HCT116 (cell line): ENCODE measurements at regions not wholly inside any gene's neighbourhood (a gene's known extent, or its start where the extent isn't known, plus 50 kb on each side); places are given as distances from the start of the nearest gene placed in this dataset.

Source experiments
- ATAC-seq: fragments of 200-7000 bp; cut with Tn5 transposase; 2 replicates; pipeline ENCODE4 v1.9.1; 2020; ENCODE audit warnings: mild to moderate bottlenecking, moderate library complexity
- BruUV-seq: library from RNA; stranded (reverse); fragments of 400-500 nt; replicated peaks from 2 replicates; lab custom pipeline; 2021; lab: Mats Ljungman, UMichigan
- CTCF ChIA-PET: fragments of 300-600 bp; sonication (Branson Sonifier 250); formaldehyde crosslinking; loops from one replicate; lab custom pipeline; 2021; ENCODE audit warnings: antibody characterized with exemption; lab: Charles Lee
- POLR2A ChIA-PET: fragments of 300-600, 350-600 bp; sonication (Branson Sonifier 250); formaldehyde crosslinking; loops from one replicate; lab custom pipeline; 2021; ENCODE audit warnings: antibody characterized with exemption; lab: Charles Lee
- RAD21 ChIA-PET, 2 experiments: fragments of 300-600 bp; sonication (Branson Sonifier 250); formaldehyde crosslinking; loops; one replicate each; lab custom pipeline; 2023; ENCODE audit warnings: low total read pairs in 2 of 2; ENCODE audit not compliant: uncharacterized antibody in 2 of 2, unreplicated experiment in 2 of 2, low non-redundant PET in 1 of 2; lab: Charles Lee
- DNase-seq: peaks from one replicate; pipeline ENCODE4 v3.0.0-alpha.2; 2010; ENCODE audit warnings: low read depth, low spot score
- H2AFZ ChIP-seq: fragments of 200-600 bp; shearing (Covaris generic), sonication (generic); 2 replicates; pipeline ENCODE4 v1.6.1; 2017; ENCODE audit warnings: low read depth, mixed run types, mixed read lengths, antibody characterized with exemption, low read length; ENCODE audit not compliant: poor library complexity, severe bottlenecking
- H3K27ac ChIP-seq: 2 replicates; pipeline ENCODE4 v1.5.1; 2012; ENCODE audit warnings: low read depth, low read length
- H3K27me3 ChIP-seq: fragments of 200-600 bp; sonication (generic); 2 replicates; pipeline ENCODE4 v1.6.1; 2016; ENCODE audit warnings: mixed run types, low read length, mixed read lengths; ENCODE audit not compliant: insufficient read depth
- H3K36me3 ChIP-seq, 2 experiments: fragments of 200-500 bp in 1 of 2; fragments of 200-600 bp in 1 of 2; sonication (Bioruptor generic) in 1 of 2; sonication (generic) in 1 of 2; 2 replicates each; pipeline versions ENCODE4 v1.5.1 to v1.6.1; 2014 to 2016; ENCODE audit warnings: low read length in 2 of 2, inconsistent platforms in 1 of 2, mixed read lengths in 1 of 2, mixed run types in 1 of 2; ENCODE audit not compliant: insufficient read depth in 2 of 2, control insufficient read depth in 1 of 2
- H3K4me1 ChIP-seq, 2 experiments: fragments of 200-600 bp in 1 of 2; sonication (generic) in 1 of 2; 2 replicates each; pipeline versions ENCODE4 v1.5.1 to v1.6.1; 2012 to 2017; ENCODE audit warnings: low read length in 2 of 2, inconsistent platforms in 1 of 2, mild to moderate bottlenecking in 1 of 2, mixed read lengths in 1 of 2, mixed run types in 1 of 2, moderate library complexity in 1 of 2; ENCODE audit not compliant: insufficient read depth in 2 of 2, control insufficient read depth in 1 of 2
- H3K4me2 ChIP-seq: fragments of 200-600 bp; sonication (generic); 2 replicates; pipeline ENCODE4 v1.6.1; 2017; ENCODE audit warnings: mixed run types, low read length, mixed read lengths
- H3K4me3 ChIP-seq, 2 experiments: fragments of 200-600 bp in 1 of 2; sonication (generic) in 1 of 2; replicated peaks in 1 of 2; 2 replicates each; pipeline ENCODE4 v1.5.1; 2011 to 2016; ENCODE audit warnings: low read length in 2 of 2, control low read depth in 1 of 2, low read depth in 1 of 2, mild to moderate bottlenecking in 1 of 2, mixed read lengths in 1 of 2, mixed run types in 1 of 2
- H3K79me2 ChIP-seq: fragments of 200-600 bp; sonication (generic); 2 replicates; pipeline ENCODE4 v1.6.1; 2017; ENCODE audit warnings: mild to moderate bottlenecking, mixed run types, low read length, moderate library complexity, mixed read lengths; ENCODE audit not compliant: insufficient read depth
- H3K9ac ChIP-seq: fragments of 200-600 bp; sonication (generic); 2 replicates; pipeline ENCODE4 v1.6.1; 2016; ENCODE audit warnings: low read length, mixed read lengths
- H3K9me2 ChIP-seq: fragments of 200-600 bp; sonication (generic), shearing (Covaris generic); 2 replicates; pipeline ENCODE4 v1.6.1; 2017; ENCODE audit warnings: mixed run types, mild to moderate bottlenecking, moderate library complexity; ENCODE audit not compliant: insufficient read depth
- H3K9me3 ChIP-seq, 2 experiments: fragments of 200-500 bp in 1 of 2; fragments of 200-600 bp in 1 of 2; sonication (Bioruptor generic) in 1 of 2; sonication (generic) in 1 of 2; 2 replicates each; pipeline ENCODE4 v1.6.1; 2014 to 2017; ENCODE audit warnings: low read length in 2 of 2, mixed read lengths in 2 of 2, inconsistent platforms in 1 of 2, low read depth in 1 of 2, mild to moderate bottlenecking in 1 of 2, mixed run types in 1 of 2, moderate library complexity in 1 of 2; ENCODE audit not compliant: control insufficient read depth in 1 of 2, insufficient read depth in 1 of 2
- H4K20me1 ChIP-seq: fragments of 200-600 bp; sonication (generic), shearing (Covaris generic); 2 replicates; pipeline ENCODE4 v1.6.1; 2017; ENCODE audit warnings: mixed run types, mild to moderate bottlenecking, moderate library complexity; ENCODE audit not compliant: insufficient read depth
- ATF3 ChIP-seq: IDR thresholded peaks from 2 replicates; pipeline ENCODE4 v1.6.1; 2012
- CEBPB ChIP-seq: IDR thresholded peaks from 2 replicates; pipeline ENCODE4 v1.6.1; 2012; ENCODE audit warnings: low read depth
- CTCF ChIP-seq, 3 experiments: fragments of 200-600 bp in 1 of 3; sonication (generic) in 1 of 3; IDR thresholded peaks in 2 of 3; conservative IDR thresholded peaks in 1 of 3; 2 replicates each; pipeline ENCODE4 v1.5.1; 2012 to 2017; ENCODE audit warnings: low read depth in 2 of 3, low read length in 2 of 3, antibody characterized with exemption in 1 of 3, borderline replicate concordance in 1 of 3, control low read depth in 1 of 3, mild to moderate bottlenecking in 1 of 3, mixed read lengths in 1 of 3, mixed run types in 1 of 3, moderate library complexity in 1 of 3; ENCODE audit not compliant: insufficient read depth in 1 of 3
- EGR1 ChIP-seq: IDR thresholded peaks from 2 replicates; pipeline ENCODE4 v1.6.1; 2012; ENCODE audit warnings: low read depth
- ELF1 ChIP-seq: IDR thresholded peaks from 2 replicates; pipeline ENCODE4 v1.6.1; 2012; ENCODE audit warnings: low read depth, borderline replicate concordance
- EZH2phosphoT487 ChIP-seq: fragments of 200-600 bp; IDR thresholded peaks from 2 replicates; pipeline ENCODE4 v1.6.1; 2018; ENCODE audit warnings: antibody characterized with exemption, borderline replicate concordance
- FOSL1 ChIP-seq: IDR thresholded peaks from 2 replicates; pipeline ENCODE4 v1.6.1; 2012; ENCODE audit warnings: low read depth
- JUND ChIP-seq: IDR thresholded peaks from 2 replicates; pipeline ENCODE4 v1.6.1; 2012
- MAX ChIP-seq: IDR thresholded peaks from 2 replicates; pipeline ENCODE4 v1.6.1; 2012
- POLR2A ChIP-seq: IDR thresholded peaks from 2 replicates; pipeline ENCODE4 v1.7.0; 2011; ENCODE audit warnings: borderline replicate concordance; ENCODE audit not compliant: insufficient read depth, insufficient read length; ENCODE audit errors: extremely low read depth
- RAD21 ChIP-seq: IDR thresholded peaks from 2 replicates; pipeline ENCODE4 v1.6.1; 2012; ENCODE audit warnings: low read depth, mild to moderate bottlenecking
- SIN3A ChIP-seq: IDR thresholded peaks from 2 replicates; pipeline ENCODE4 v1.6.1; 2012; ENCODE audit warnings: low read depth
- SP1 ChIP-seq: IDR thresholded peaks from 2 replicates; pipeline ENCODE4 v1.6.1; 2012; ENCODE audit warnings: low read depth
- TCF7L2 ChIP-seq: IDR thresholded peaks from 2 replicates; pipeline ENCODE4 v1.7.0; 2011; ENCODE audit warnings: borderline replicate concordance, inconsistent platforms; ENCODE audit not compliant: insufficient read depth, insufficient read length; ENCODE audit errors: extremely low read depth
- YY1 ChIP-seq: IDR thresholded peaks from 2 replicates; pipeline ENCODE4 v1.6.1; 2011; ENCODE audit warnings: low read length, low read depth, moderate library complexity, mild to moderate bottlenecking; ENCODE audit not compliant: insufficient replicate concordance; ENCODE audit errors: extremely low read depth
- ZNF274 ChIP-seq: fragments of 200-500 bp; sonication (Bioruptor generic); IDR thresholded peaks from 2 replicates; pipeline ENCODE4 v1.6.1; 2014; ENCODE audit warnings: mild to moderate bottlenecking, low read depth, low read length, inconsistent platforms
- intact Hi-C: fragments of 100-400 bp; cut with micrococcal nuclease; formaldehyde crosslinking; loops from 2 replicates; pipeline ENCODE4 v1.10.0; 2022

GRCh38 chr6:145132709-145133108 is 602.6 kb downstream of the EPM2A start:
- DNase-seq = no peak
- no TSS peak for BruUV-seq
- ATAC-seq = no peak
- no peaks in the 10 kb centered on the region for H3K79me2 ChIP-seq
- H3K27me3 ChIP-seq = no peaks in the 10 kb centered on the region
- ChIA-PET RAD21 (no interaction called here), CTCF (no interaction called here), POLR2A (no interaction called here)
- no peaks in the 10 kb centered on the region for H4K20me1 ChIP-seq
- H3K36me3 ChIP-seq = no peaks in the 10 kb centered on the region
- TF ChIP-seq ATF3 = no peak
- TF ChIP-seq EZH2phosphoT487 = no peak
- TF ChIP-seq FOSL1 = no peak
- TF ChIP-seq CEBPB = no peak
- no peak for TF ChIP-seq ELF1
- TF ChIP-seq ZNF274 = no peak
- no peak for TF ChIP-seq RAD21
- no peak for TF ChIP-seq CTCF (IDR thresholded peaks at IDR 0.05 in 2 of 3, conservative IDR thresholded peaks at IDR 0.05 in 1 of 3; ENCODE audit: borderline replicate concordance in 1 of 3, insufficient read depth in 1 of 3, low read depth in 2 of 3, low read length in 2 of 3)
- no peak for TF ChIP-seq YY1
- TF ChIP-seq SP1 = no peak
- TF ChIP-seq EGR1 = no peak
- no peak for TF ChIP-seq JUND
- TF ChIP-seq POLR2A = no peak
- TF ChIP-seq MAX = no peak
- TF ChIP-seq TCF7L2 = no peak
- no peak for TF ChIP-seq SIN3A
- intact Hi-C loops = no loop called here
- no peak overlapping the region for H2AFZ ChIP-seq
- no peak overlapping the region for H3K4me3 ChIP-seq
- no peaks in the 10 kb centered on the region for H3K9me3 ChIP-seq
- no peak overlapping the region for H3K27ac ChIP-seq
- no peaks in the 10 kb centered on the region for H3K9me2 ChIP-seq
- no peak overlapping the region for H3K4me2 ChIP-seq
- H3K4me1 ChIP-seq = no peaks in the 10 kb centered on the region
- no peak overlapping the region for H3K9ac ChIP-seq
